ENCODE measurements at regions not wholly inside any gene's neighbourhood (a gene's known extent, or its start where the extent isn't known, plus 50 kb on each side); places are given as distances from the start of the nearest gene placed in this dataset.

DNA sequence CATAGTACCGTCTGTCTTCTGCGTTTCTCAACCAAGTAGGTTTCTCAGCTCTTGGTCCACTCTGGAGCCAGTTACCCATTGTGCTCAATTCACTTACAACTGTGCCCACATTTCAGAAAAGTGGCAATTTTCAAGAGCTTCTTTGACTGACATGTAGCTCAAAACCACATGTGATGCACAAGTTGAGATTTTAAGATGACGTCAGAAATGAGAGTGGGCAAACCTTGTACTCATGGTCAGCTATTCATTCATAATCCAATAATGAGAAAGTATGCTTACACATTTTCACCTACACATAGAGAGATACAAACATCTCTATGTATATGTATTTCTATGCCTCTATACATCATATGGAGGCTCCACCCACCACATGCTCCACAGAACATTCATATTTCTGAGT is 487.2 kb upstream of the AKR1E2 start:
- TF ChIP-seq, protein P1, sequence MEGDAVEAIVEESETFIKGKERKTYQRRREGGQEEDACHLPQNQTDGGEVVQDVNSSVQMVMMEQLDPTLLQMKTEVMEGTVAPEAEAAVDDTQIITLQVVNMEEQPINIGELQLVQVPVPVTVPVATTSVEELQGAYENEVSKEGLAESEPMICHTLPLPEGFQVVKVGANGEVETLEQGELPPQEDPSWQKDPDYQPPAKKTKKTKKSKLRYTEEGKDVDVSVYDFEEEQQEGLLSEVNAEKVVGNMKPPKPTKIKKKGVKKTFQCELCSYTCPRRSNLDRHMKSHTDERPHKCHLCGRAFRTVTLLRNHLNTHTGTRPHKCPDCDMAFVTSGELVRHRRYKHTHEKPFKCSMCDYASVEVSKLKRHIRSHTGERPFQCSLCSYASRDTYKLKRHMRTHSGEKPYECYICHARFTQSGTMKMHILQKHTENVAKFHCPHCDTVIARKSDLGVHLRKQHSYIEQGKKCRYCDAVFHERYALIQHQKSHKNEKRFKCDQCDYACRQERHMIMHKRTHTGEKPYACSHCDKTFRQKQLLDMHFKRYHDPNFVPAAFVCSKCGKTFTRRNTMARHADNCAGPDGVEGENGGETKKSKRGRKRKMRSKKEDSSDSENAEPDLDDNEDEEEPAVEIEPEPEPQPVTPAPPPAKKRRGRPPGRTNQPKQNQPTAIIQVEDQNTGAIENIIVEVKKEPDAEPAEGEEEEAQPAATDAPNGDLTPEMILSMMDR (IDR thresholded peaks at IDR 0.05; ENCODE audit: insufficient read depth, low read length, poor library complexity, severe bottlenecking) = no peak
- no peak for TF ChIP-seq EZH2phosphoT487 (conservative IDR thresholded peaks at IDR 0.05; ENCODE audit: low read length)
